B cell (primary cell): ENCODE measurements at regions not wholly inside any gene's neighbourhood (a gene's known extent, or its start where the extent isn't known, plus 50 kb on each side); places are given as distances from the start of the nearest gene placed in this dataset.

Experiments
- CTCF ChIP-seq: fragments of 200-600 bp; IDR thresholded peaks from one replicate; pipeline ENCODE4 v1.8.0; 2022; ENCODE audit warnings: antibody characterized with exemption, mild to moderate bottlenecking
- EZH2 ChIP-seq: IDR thresholded peaks from 2 replicates; pipeline ENCODE4 v1.6.1; 2012; ENCODE audit warnings: borderline replicate concordance, low read depth, mild to moderate bottlenecking, moderate library complexity, low read length; ENCODE audit not compliant: insufficient read depth, poor library complexity, severe bottlenecking

DNA sequence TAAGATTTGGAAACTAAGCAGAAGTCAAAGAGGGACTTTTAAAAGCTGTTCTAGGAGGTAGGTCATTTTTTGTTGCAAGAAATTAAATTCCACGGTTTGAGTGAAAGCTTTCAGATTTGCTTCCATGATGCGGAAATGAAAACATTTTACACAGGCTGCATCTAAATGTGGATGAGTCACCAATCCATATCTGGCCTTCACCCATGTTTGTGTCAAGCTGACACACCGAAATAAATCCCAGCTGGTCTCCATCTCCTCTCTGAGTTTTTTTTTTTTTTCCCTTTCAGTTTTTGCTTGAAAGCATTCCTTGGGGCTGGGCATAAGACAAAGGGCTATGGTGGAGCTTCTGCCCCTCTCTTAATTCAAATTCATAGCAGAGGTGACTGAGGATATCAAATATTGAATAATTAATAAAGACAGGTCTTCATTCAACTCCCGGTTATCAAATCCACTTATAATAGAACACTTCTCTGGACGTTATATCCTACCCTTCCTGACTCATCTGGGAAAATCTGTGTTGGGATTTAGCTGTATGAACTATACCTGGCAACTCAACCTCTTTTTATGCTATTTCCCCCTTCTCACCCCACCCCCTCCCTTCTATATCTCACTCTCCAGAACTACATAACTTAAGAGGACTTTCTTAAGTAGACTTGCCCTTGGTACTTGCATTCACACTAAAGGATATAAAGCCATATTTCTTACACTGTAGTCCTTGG lies 558.3 kb upstream of the GCFC2 start:
- TF ChIP-seq CTCF: no peak
- TF ChIP-seq EZH2: no peak
